ENCODE measurements at regions not wholly inside any gene's neighbourhood (a gene's known extent, or its start where the extent isn't known, plus 50 kb on each side); places are given as distances from the start of the nearest gene placed in this dataset.

GRCh38 chr2:7961550-7961949 is 720.3 kb upstream of the ID2 start:
- no peak for DNase-seq

- DNase-seq, result no peak
Measured at GRCh38 chr2:7962161-7962560, 719.7 kb upstream of the ID2 start.

- no peak for DNase-seq
Measured at GRCh38 chr2:7963787-7964186, 718.1 kb upstream of the ID2 start.

GRCh38 chr2:7966032-7966431 is 715.8 kb upstream of the ID2 start:
- DNase-seq, result no peak

- no peak for DNase-seq
Measured at GRCh38 chr2:7967707-7968405, 714.0 kb upstream of the ID2 start.

GRCh38 chr2:7969756-7970515 is 711.9 kb upstream of the ID2 start:
- DNase-seq, result no peak

GRCh38 chr2:7971248-7971647 is 710.6 kb upstream of the ID2 start:
- DNase-seq, result no peak

- no peak for DNase-seq
Measured at GRCh38 chr2:7971841-7972240, 710.0 kb upstream of the ID2 start.

- no peak for DNase-seq
Measured at GRCh38 chr2:7972670-7973069, 709.2 kb upstream of the ID2 start.

- no peak for DNase-seq
Measured at GRCh38 chr2:7973801-7974480, 707.9 kb upstream of the ID2 start.

- no peak for DNase-seq
Measured at GRCh38 chr2:7974936-7975335, 706.9 kb upstream of the ID2 start.

- DNase-seq, result no peak
Measured at GRCh38 chr2:7976206-7976605, 705.6 kb upstream of the ID2 start.

GRCh38 chr2:7977981-7978380 is 703.9 kb upstream of the ID2 start:
- peak; percentile 18 for DNase-seq

GRCh38 chr2:7982054-7982453 is 699.8 kb upstream of the ID2 start:
- DNase-seq, result no peak

GRCh38 chr2:7983451-7983850 is 698.4 kb upstream of the ID2 start:
- DNase-seq, result no peak

- no peak for DNase-seq
Measured at GRCh38 chr2:7983912-7984311, 697.9 kb upstream of the ID2 start.

- DNase-seq, result no peak
Measured at GRCh38 chr2:7984693-7985353, 697.0 kb upstream of the ID2 start.

- no peak for DNase-seq
Measured at GRCh38 chr2:7986431-7986830, 695.4 kb upstream of the ID2 start.

GRCh38 chr2:7987992-7988391 is 693.9 kb upstream of the ID2 start:
- DNase-seq, result no peak

- no peak for DNase-seq
Measured at GRCh38 chr2:7988440-7988839, 693.4 kb upstream of the ID2 start.

- no peak for DNase-seq
Measured at GRCh38 chr2:7989823-7990222, 692.0 kb upstream of the ID2 start.

- no peak for DNase-seq
Measured at GRCh38 chr2:7992612-7993602, 688.9 kb upstream of the ID2 start.

Measured in NCI-H2227 treated with DMSO at 0.1 percent for 48 hours (cell line).